Glutamatergic neuron (in vitro differentiated cells): ENCODE measurements at regions not wholly inside any gene's neighbourhood (a gene's known extent, or its start where the extent isn't known, plus 50 kb on each side); places are given as distances from the start of the nearest gene placed in this dataset.

ENCODE experiments used
- DNase-seq: peaks from one replicate; pipeline ENCODE4 v3.0.0; 2022
- H3K27ac Mint-ChIP-seq: one replicate; pipeline ENCODE4 v1.8.0; 2020; ENCODE audit warnings: mild to moderate bottlenecking, mixed read lengths, inconsistent platforms; ENCODE audit not compliant: unreplicated experiment
- H3K27me3 Mint-ChIP-seq: one replicate; pipeline ENCODE4 v1.8.0; 2020; ENCODE audit warnings: mild to moderate bottlenecking, moderate library complexity, mixed read lengths, inconsistent platforms; ENCODE audit not compliant: unreplicated experiment
- H3K36me3 Mint-ChIP-seq: one replicate; pipeline ENCODE4 v1.8.0; 2020; ENCODE audit warnings: mild to moderate bottlenecking, mixed read lengths, inconsistent platforms; ENCODE audit not compliant: unreplicated experiment
- H3K4me1 Mint-ChIP-seq: one replicate; pipeline ENCODE4 v1.8.0; 2020; ENCODE audit warnings: mild to moderate bottlenecking, low read depth, mixed read lengths, inconsistent platforms; ENCODE audit not compliant: unreplicated experiment
- H3K4me3 Mint-ChIP-seq: one replicate; pipeline ENCODE4 v1.8.0; 2020; ENCODE audit warnings: mild to moderate bottlenecking, mixed read lengths, inconsistent platforms; ENCODE audit not compliant: unreplicated experiment
- H3K9me3 Mint-ChIP-seq: one replicate; pipeline ENCODE4 v1.8.0; 2020; ENCODE audit warnings: mild to moderate bottlenecking, moderate library complexity, mixed read lengths, inconsistent platforms; ENCODE audit not compliant: unreplicated experiment
- TF ChIP-seq, protein P1 (sequence below): fragments of 200-600 bp; sonication (generic); IDR thresholded peaks from one replicate; pipeline ENCODE4 v1.5.0; 2021; ENCODE audit not compliant: partially characterized antibody, unreplicated experiment

GRCh38 chr4:187426511-187426910 is 569.1 kb upstream of the ZFP42 start:
- TF ChIP-seq, protein P1, sequence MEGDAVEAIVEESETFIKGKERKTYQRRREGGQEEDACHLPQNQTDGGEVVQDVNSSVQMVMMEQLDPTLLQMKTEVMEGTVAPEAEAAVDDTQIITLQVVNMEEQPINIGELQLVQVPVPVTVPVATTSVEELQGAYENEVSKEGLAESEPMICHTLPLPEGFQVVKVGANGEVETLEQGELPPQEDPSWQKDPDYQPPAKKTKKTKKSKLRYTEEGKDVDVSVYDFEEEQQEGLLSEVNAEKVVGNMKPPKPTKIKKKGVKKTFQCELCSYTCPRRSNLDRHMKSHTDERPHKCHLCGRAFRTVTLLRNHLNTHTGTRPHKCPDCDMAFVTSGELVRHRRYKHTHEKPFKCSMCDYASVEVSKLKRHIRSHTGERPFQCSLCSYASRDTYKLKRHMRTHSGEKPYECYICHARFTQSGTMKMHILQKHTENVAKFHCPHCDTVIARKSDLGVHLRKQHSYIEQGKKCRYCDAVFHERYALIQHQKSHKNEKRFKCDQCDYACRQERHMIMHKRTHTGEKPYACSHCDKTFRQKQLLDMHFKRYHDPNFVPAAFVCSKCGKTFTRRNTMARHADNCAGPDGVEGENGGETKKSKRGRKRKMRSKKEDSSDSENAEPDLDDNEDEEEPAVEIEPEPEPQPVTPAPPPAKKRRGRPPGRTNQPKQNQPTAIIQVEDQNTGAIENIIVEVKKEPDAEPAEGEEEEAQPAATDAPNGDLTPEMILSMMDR = no peak
- Mint-ChIP-seq H3K4me1 (no peaks in the 10 kb centered on the region), H3K9me3 (no peaks in the 10 kb centered on the region), H3K4me3 (no peak overlapping the region), H3K36me3 (no peaks in the 10 kb centered on the region), H3K27ac (no peak overlapping the region), H3K27me3 (no peaks in the 10 kb centered on the region)
- DNase-seq = no peak

DNA sequence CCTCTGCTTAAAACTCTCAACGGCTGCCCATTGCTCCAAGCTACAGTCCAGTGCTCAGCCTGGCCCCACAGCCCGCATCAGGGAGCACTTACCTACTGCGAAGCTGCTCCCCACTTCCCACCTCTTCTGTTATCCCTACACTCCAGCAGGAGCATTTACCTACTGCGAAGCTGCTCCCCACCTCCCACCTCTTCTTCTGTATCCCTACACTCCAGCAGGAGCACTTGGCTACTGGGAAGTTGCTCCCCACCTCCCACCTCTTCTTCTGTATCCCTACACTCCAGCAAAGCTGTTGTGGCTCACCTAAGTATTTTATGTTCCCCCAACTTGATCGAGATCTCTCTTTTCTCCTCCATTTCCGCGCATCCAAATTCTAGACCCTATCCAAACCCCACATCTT is 563.3 kb upstream of the ZFP42 start:
- no peaks in the 10 kb centered on the region for H3K4me1 Mint-ChIP-seq
- no peaks in the 10 kb centered on the region for H3K36me3 Mint-ChIP-seq
- no peak overlapping the region for H3K4me3 Mint-ChIP-seq
- no peaks in the 10 kb centered on the region for H3K9me3 Mint-ChIP-seq
- H3K27me3 Mint-ChIP-seq = no peaks in the 10 kb centered on the region
- H3K27ac Mint-ChIP-seq = no peak overlapping the region
- DNase-seq = no peak
- TF ChIP-seq, protein P1 = no peak

DNA sequence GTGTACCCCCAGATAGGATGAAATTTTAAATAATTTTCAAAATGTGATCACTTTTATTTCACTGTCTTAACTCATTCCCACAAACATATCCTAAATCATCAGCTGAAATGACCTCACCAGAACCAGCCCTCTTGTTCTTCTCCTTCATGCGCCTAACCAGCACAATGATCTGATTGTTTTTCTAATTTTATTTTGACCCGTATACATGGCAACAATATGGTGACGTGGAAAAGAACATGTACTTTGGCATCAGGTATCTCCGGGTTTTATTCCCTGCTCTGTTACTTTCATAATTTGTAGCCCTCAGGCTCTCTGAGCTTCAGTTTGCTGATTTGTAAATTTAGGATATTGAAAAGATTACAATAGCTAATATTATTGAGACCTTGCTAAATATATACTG is 562.4 kb upstream of the ZFP42 start:
- no peaks in the 10 kb centered on the region for H3K27me3 Mint-ChIP-seq
- no peak overlapping the region for H3K4me3 Mint-ChIP-seq
- H3K9me3 Mint-ChIP-seq = peaks cover 2% of the 10 kb centered on the region
- peaks cover 4% of the 10 kb centered on the region for H3K36me3 Mint-ChIP-seq
- DNase-seq = no peak
- TF ChIP-seq, protein P1 = no peak
- no peaks in the 10 kb centered on the region for H3K4me1 Mint-ChIP-seq
- H3K27ac Mint-ChIP-seq = no peak overlapping the region

- H3K4me1 Mint-ChIP-seq = no peaks in the 10 kb centered on the region
Measured at GRCh38 chr4:187436251-187436650, 559.3 kb upstream of the ZFP42 start.

DNA sequence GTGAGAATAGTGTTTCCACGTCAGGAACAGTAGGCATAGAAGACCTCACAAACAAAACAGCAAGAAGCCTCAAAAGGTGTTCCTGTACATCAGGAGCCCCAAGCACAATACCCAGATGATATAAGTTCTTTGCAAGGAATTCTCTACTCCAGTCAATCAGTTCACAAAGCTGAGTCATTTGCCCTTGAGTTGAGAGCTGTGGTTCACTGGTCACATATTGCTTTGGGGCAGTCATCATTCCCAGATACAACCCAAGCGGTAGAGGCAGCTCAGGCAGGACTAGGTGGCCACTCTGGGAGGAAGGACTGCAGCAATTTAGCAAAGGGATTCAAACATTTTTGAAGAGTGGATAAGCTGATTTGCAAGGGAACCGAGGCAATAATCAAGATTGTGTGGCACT is 551.5 kb upstream of the ZFP42 start:
- TF ChIP-seq, protein P1 = no peak
- Mint-ChIP-seq H3K27me3 (peaks cover 1% of the 10 kb centered on the region), H3K9me3 (no peaks in the 10 kb centered on the region), H3K4me3 (no peak overlapping the region), H3K4me1 (no peaks in the 10 kb centered on the region), H3K27ac (no peak overlapping the region), H3K36me3 (no peaks in the 10 kb centered on the region)
- DNase-seq = no peak

More at GRCh38 chr4:187436251-187436650, 559.3 kb upstream of the ZFP42 start:
- H3K36me3 Mint-ChIP-seq = peaks cover 4% of the 10 kb centered on the region
- H3K27ac Mint-ChIP-seq = no peak overlapping the region
- DNase-seq = no peak
- H3K27me3 Mint-ChIP-seq = no peaks in the 10 kb centered on the region
- H3K4me3 Mint-ChIP-seq = no peak overlapping the region
- TF ChIP-seq, protein P1 = no peak
- H3K9me3 Mint-ChIP-seq = peaks cover 2% of the 10 kb centered on the region
